Esophagus muscularis mucosa (tissue), 4 donors: ENCODE measurements at regions not wholly inside any gene's neighbourhood (a gene's known extent, or its start where the extent isn't known, plus 50 kb on each side); places are given as distances from the start of the nearest gene placed in this dataset.

Experiments
- DNase-seq: peaks from one replicate; pipeline ENCODE4 v3.0.0-alpha.2; 2017; ENCODE audit errors: extremely low spot score
- H3K27ac ChIP-seq, 4 donors: fragments of 200-600 bp; sonication (generic); replicated peaks in 1 of 4; 1 replicate in 3 of 4; 2 replicates in 1 of 4; pipeline ENCODE4 v1.5.1; 2016 to 2019; ENCODE audit warnings: mild to moderate bottlenecking in 1 of 4
- H3K27me3 ChIP-seq, 4 donors: fragments of 200-600 bp; sonication (generic); one replicate each; pipeline versions ENCODE4 v1.5.1 to v1.6.0; 2016 to 2019
- H3K36me3 ChIP-seq, 4 donors: fragments of 200-600 bp; sonication (generic); one replicate each; pipeline ENCODE4 v1.5.1; 2016 to 2019
- H3K4me1 ChIP-seq, 4 donors: fragments of 200-600 bp; sonication (generic); one replicate each; pipeline ENCODE4 v1.5.1; 2016 to 2019
- H3K4me3 ChIP-seq, 4 donors: fragments of 200-600 bp; sonication (generic); 1 replicate in 2 of 4; 2 replicates in 2 of 4; pipeline ENCODE4 v1.5.1; 2016 to 2019; ENCODE audit warnings: mild to moderate bottlenecking in 4 of 4, moderate library complexity in 1 of 4
- H3K9me3 ChIP-seq, 4 donors: fragments of 200-600 bp; sonication (generic); 1 replicate in 3 of 4; 2 replicates in 1 of 4; pipeline ENCODE4 v1.5.1; 2016 to 2019
- EP300 ChIP-seq: sonication (generic); formaldehyde crosslinking; IDR thresholded peaks from one replicate; pipeline ENCODE4 v1.6.1; 2017; ENCODE audit warnings: antibody characterized with exemption
- POLR2A ChIP-seq: fragments of 450-650 bp; IDR thresholded peaks from one replicate; pipeline ENCODE4 v1.6.1; 2017; ENCODE audit warnings: antibody characterized with exemption, moderate library complexity, mild to moderate bottlenecking, low read depth
- POLR2AphosphoS5 ChIP-seq, 2 donors: sonication (generic); formaldehyde crosslinking; IDR thresholded peaks; one replicate each; pipeline ENCODE4 v1.6.1; 2017; ENCODE audit warnings: antibody characterized with exemption in 2 of 2
- WGBS: methylation state at CpG from one replicate; pipeline ENCODE4 v1.1.5; 2018; 5-methylcytosine and 5-hydroxymethylcytosine counted together
- intact Hi-C: fragments of 100-400 bp; cut with DNase I; formaldehyde crosslinking; loops from one replicate; pipeline ENCODE4 v1.15.1; 2023
- TF ChIP-seq, protein P1 (sequence below), 3 experiments: fragments of 200-600 bp in 2 of 3; fragments of 450-650 bp in 1 of 3; sonication (generic) in 2 of 3; IDR thresholded peaks; one replicate each; pipeline ENCODE4 v1.5.1; 2017 to 2019; ENCODE audit warnings: antibody characterized with exemption in 3 of 3, mild to moderate bottlenecking in 2 of 3, moderate library complexity in 1 of 3

DNA sequence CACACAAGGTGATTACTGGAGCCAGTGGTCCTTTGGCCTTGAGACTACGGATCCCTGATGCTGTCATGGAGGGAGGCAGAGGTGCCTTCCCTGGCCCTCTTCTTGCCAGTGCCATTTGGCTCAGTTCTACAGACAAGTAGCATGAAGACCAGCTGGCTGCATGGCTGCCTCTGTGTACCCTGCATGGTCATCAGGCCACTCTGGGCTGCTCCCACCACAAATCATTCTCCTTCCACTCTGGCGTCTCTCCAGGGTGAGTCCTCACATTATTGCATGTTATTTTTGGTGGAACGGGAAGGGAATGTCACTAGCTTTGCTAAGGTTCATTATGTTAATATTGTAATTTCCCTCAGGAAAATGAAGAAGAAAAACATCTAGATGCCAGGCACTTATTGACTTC lies 229.8 kb downstream of the VAPA start:
- no peak for TF ChIP-seq EP300
- no peak for TF ChIP-seq POLR2A
- TF ChIP-seq, protein P1, sequence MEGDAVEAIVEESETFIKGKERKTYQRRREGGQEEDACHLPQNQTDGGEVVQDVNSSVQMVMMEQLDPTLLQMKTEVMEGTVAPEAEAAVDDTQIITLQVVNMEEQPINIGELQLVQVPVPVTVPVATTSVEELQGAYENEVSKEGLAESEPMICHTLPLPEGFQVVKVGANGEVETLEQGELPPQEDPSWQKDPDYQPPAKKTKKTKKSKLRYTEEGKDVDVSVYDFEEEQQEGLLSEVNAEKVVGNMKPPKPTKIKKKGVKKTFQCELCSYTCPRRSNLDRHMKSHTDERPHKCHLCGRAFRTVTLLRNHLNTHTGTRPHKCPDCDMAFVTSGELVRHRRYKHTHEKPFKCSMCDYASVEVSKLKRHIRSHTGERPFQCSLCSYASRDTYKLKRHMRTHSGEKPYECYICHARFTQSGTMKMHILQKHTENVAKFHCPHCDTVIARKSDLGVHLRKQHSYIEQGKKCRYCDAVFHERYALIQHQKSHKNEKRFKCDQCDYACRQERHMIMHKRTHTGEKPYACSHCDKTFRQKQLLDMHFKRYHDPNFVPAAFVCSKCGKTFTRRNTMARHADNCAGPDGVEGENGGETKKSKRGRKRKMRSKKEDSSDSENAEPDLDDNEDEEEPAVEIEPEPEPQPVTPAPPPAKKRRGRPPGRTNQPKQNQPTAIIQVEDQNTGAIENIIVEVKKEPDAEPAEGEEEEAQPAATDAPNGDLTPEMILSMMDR (IDR thresholded peaks at IDR 0.05), result no peak
- TF ChIP-seq POLR2AphosphoS5 (IDR thresholded peaks at IDR 0.05), result no peak
- no peaks in the 10 kb centered on the region for H3K9me3 ChIP-seq
- no peak overlapping the region for H3K27ac ChIP-seq
- no peaks in the 10 kb centered on the region for H3K27me3 ChIP-seq
- no peaks in the 10 kb centered on the region for H3K36me3 ChIP-seq
- peaks cover 0 to 17% (median 0%) of the 10 kb centered on the region in 4 donors for H3K4me1 ChIP-seq
- H3K4me3 ChIP-seq, result no peak overlapping the region
- intact Hi-C loops, result no loop called here
- WGBS, result 62% methylated on average over 3 of the region's 3 CpGs
- no peak for DNase-seq

DNA sequence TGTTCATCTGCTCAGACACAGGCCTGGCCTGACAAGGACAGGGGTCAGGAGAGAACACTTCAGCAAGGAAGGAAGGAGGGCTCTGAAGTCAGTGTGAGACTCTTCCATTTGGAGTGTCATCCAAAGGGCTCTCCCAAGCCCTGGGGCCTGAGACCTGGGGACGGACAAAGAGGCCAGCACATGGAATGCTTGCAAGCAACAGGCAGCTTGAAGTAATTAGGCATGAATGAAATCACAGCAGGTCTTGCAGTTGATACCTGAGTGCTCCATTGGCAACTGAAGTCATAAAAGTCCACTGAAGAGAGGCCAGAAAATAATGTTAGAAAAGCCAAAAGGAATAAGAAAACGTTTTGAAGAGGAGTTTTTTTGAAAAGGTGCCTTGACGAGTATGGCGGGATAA lies 231.7 kb downstream of the VAPA start:
- peaks cover 0 to 17% (median 0%) of the 10 kb centered on the region in 4 donors for H3K4me1 ChIP-seq
- TF ChIP-seq POLR2AphosphoS5 (IDR thresholded peaks at IDR 0.05), result no peak
- TF ChIP-seq POLR2A, result no peak
- no peak for TF ChIP-seq EP300
- TF ChIP-seq, protein P1 (IDR thresholded peaks at IDR 0.05), result no peak
- 87% methylated on average over 4 of the region's 4 CpGs for WGBS
- intact Hi-C loops, result no loop called here
- H3K9me3 ChIP-seq, result no peaks in the 10 kb centered on the region
- no peak overlapping the region for H3K4me3 ChIP-seq
- no peak overlapping the region for H3K27ac ChIP-seq
- DNase-seq, result no peak
- H3K27me3 ChIP-seq, result no peaks in the 10 kb centered on the region
- no peaks in the 10 kb centered on the region for H3K36me3 ChIP-seq

DNA sequence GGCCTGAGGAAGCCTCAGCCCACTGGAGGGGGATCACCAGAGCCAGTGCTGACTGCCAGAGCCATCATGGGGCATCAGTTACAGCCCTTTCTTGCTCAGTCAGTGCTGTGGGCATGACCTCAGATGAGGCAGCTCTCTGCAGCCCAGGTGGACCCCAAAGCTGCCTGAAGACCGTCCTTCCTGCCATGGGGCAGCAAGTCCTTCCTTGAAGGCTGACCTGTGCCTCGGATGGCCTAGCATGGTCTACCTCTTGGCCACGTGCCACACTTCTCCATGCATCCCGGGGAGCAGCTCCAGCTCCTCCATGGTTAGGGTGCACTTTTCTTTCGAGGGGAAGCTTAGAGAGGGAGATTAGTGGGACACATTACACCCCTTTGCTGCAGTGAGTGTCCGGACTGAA lies 233.4 kb downstream of the VAPA start:
- intact Hi-C loops, result no loop called here
- H3K9me3 ChIP-seq, result no peaks in the 10 kb centered on the region
- TF ChIP-seq POLR2AphosphoS5 (IDR thresholded peaks at IDR 0.05) (no peak), POLR2A (no peak), EP300 (no peak)
- TF ChIP-seq, protein P1 (IDR thresholded peaks at IDR 0.05), result no peak
- H3K27ac ChIP-seq, result no peak overlapping the region
- no peak for DNase-seq
- 89% methylated on average over 4 of the region's 6 CpGs for WGBS
- H3K36me3 ChIP-seq, result no peaks in the 10 kb centered on the region
- peaks cover 0 to 14% (median 0%) of the 10 kb centered on the region in 4 donors for H3K4me1 ChIP-seq
- H3K4me3 ChIP-seq, result no peak overlapping the region
- H3K27me3 ChIP-seq, result no peaks in the 10 kb centered on the region

DNA sequence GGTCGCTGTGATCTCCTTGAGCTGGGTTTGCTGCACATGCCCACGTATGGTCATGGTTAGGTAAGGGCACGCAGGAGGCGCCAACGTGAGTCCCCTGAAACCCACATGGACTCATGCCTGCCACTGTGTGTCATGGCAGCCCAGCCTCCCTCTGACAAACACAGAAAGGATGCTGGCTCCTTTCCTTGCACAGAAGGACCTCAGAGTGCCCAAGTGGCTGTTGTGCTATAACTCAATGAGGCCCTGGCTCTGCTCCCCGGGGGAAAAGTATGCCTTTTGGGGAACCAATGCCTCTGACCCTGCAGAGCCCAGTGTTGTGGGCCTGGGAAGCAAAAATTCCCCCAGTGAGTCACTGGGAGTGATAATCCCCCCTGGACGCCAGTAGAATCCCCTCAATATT lies 233.9 kb downstream of the VAPA start:
- DNase-seq, result no peak
- H3K4me3 ChIP-seq, result no peak overlapping the region
- no peaks in the 10 kb centered on the region for H3K9me3 ChIP-seq
- 87% methylated on average over 4 of the region's 7 CpGs for WGBS
- no peaks in the 10 kb centered on the region for H3K27me3 ChIP-seq
- no peak overlapping the region for H3K27ac ChIP-seq
- intact Hi-C loops, result no loop called here
- no peaks in the 10 kb centered on the region for H3K36me3 ChIP-seq
- H3K4me1 ChIP-seq, result peaks cover 0 to 10% (median 0%) of the 10 kb centered on the region in 4 donors
- TF ChIP-seq POLR2A (no peak), POLR2AphosphoS5 (IDR thresholded peaks at IDR 0.05) (no peak), EP300 (no peak)
- TF ChIP-seq, protein P1 (IDR thresholded peaks at IDR 0.05), result no peak
